H7 (cell line): ENCODE measurements at regions not wholly inside any gene's neighbourhood (a gene's known extent, or its start where the extent isn't known, plus 50 kb on each side); places are given as distances from the start of the nearest gene placed in this dataset.

Experiments
- DNase-seq: peaks from one replicate; pipeline ENCODE4 v3.0.0; 2012
- H3K27me3 ChIP-seq: 2 replicates; pipeline ENCODE4 v1.6.0; 2011; ENCODE audit warnings: mild to moderate bottlenecking, low read length; ENCODE audit not compliant: control insufficient read depth, insufficient read depth
- H3K36me3 ChIP-seq: replicated peaks from 2 replicates; pipeline ENCODE4 v1.5.1; 2011; ENCODE audit warnings: low read length; ENCODE audit not compliant: control insufficient read depth, insufficient read depth
- H3K4me3 ChIP-seq: 2 replicates; pipeline ENCODE4 v1.5.1; 2011; ENCODE audit warnings: low read depth, mild to moderate bottlenecking, control low read depth, low read length, moderate library complexity; ENCODE audit not compliant: insufficient read depth

DNA sequence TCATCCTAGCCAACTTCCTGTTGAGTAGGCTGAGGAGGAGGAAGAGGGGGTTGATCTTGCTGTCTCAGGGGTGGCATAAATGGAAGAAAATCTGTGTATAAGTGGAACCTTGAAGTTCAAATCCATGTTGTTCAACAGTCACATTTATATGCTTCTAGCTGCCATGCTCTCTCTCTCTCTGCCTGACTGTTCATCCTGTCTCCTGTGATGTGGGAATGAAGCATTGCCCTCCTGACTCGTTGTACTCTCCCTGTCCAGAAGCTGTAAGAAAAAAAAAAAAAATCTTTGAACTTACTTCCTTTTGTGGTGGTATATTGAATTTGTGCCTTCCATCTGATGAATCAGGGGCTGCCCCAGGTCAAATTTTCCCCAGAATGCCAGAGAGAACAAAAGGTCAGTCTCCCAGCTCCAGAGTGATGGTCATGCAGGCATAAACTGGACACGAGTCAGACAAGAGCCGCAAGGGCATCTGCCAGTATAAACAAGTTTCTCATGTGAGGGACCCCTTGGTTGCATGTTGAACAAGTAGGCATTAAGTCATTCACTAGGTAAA, 257.0 kb downstream of the IDS start:
- H3K27me3 ChIP-seq = no peaks in the 10 kb centered on the region
- no peak for DNase-seq
- no peak overlapping the region for H3K4me3 ChIP-seq
- H3K36me3 ChIP-seq = no peaks in the 10 kb centered on the region

DNA sequence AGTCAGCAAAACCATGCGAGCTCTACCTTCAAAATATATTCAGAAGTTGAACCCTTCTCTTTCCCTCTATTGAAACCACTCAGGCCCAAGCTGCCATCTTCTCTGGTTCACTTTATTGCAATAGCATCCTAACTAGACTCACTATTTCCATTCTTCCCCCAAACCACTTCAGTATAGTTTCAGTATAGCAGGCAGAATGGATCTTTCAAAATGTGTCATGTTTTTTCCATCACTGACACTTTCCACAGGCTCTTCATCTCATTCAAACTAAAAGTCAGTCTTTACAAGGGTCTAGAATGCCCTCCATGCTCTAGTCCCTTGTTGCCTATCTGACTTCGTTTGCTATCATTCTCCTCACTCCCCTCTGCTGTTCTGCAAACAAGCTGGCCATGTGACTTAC, 274.4 kb downstream of the IDS start:
- no peak for DNase-seq
- Histone ChIP-seq H3K27me3 (no peaks in the 10 kb centered on the region), H3K4me3 (no peak overlapping the region), H3K36me3 (no peaks in the 10 kb centered on the region)

DNA sequence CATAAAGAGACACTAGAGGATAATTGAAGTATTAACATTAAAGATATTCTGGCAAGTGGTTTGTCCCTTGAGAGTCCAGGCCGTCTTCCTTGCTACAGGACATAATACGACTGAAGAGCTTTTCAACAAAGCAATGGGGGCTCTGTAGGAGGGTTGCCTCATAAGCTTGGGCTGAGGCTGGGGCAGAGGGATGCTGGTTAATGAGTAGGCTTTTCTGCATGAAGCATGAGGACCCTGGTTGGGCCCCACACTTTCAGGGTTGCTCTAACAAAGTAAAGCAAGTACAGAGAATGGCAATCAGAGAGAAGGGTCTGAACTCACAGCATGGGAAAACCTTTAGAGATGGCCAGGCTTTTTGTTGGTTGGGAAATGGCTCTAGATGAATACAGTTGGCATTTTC, 281.3 kb downstream of the IDS start:
- Histone ChIP-seq H3K27me3 (no peaks in the 10 kb centered on the region), H3K36me3 (no peaks in the 10 kb centered on the region), H3K4me3 (no peak overlapping the region)
- DNase-seq = no peak

- DNase-seq = no peak
- Histone ChIP-seq H3K4me3 (no peak overlapping the region), H3K36me3 (no peaks in the 10 kb centered on the region), H3K27me3 (no peaks in the 10 kb centered on the region)
Measured at GRCh38 chrX:149222040-149222439, 283.1 kb downstream of the IDS start.

DNA sequence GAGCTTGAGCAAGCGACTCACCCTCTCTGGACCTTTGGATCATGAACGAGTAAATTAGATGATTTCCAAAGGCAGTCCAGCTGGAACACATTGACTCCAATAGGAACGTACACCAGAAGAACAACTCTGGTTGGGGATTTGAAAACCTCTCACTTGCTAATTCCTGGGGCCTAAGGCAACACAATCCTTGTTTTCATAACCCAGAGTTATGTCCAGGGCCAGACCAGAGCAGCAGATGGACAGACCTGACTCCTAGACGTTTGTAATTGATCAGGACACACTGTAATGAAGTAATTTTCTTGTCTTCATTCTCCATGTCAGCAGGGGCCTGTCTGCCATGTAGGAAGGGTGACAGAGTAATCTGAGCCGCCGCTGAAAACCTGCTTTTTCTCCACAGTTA, 283.9 kb downstream of the IDS start:
- no peaks in the 10 kb centered on the region for H3K27me3 ChIP-seq
- no peaks in the 10 kb centered on the region for H3K36me3 ChIP-seq
- DNase-seq = no peak
- H3K4me3 ChIP-seq = no peak overlapping the region

DNA sequence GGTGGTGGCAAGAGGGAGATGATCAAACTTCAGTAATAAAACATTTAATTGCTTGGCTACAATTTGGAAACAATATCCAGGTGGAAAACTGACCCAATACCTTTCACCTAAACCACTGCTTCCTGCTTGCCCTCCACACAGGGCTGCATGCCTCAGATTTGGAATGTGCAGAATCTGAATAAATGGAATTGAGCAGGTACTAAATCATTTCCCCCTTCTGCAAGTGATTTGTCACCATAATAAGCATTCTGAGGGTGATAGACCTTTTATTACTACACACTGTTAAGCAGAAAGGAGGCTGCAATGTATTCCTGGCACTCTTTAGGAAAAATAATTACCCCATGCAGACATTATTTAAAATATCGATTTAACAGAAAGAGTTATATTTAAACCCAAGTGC, 291.8 kb downstream of the IDS start:
- H3K36me3 ChIP-seq = no peaks in the 10 kb centered on the region
- H3K27me3 ChIP-seq = no peaks in the 10 kb centered on the region
- DNase-seq = no peak
- H3K4me3 ChIP-seq = no peak overlapping the region

GRCh38 chrX:149208307-149208706, 296.8 kb downstream of the IDS start:
- Histone ChIP-seq H3K4me3 (no peak overlapping the region), H3K36me3 (no peaks in the 10 kb centered on the region), H3K27me3 (no peaks in the 10 kb centered on the region)
- DNase-seq = no peak

- H3K4me3 ChIP-seq = no peak overlapping the region
- no peaks in the 10 kb centered on the region for H3K27me3 ChIP-seq
- no peak for DNase-seq
- H3K36me3 ChIP-seq = no peaks in the 10 kb centered on the region
Measured at GRCh38 chrX:149207518-149207917, 297.6 kb downstream of the IDS start.

DNA sequence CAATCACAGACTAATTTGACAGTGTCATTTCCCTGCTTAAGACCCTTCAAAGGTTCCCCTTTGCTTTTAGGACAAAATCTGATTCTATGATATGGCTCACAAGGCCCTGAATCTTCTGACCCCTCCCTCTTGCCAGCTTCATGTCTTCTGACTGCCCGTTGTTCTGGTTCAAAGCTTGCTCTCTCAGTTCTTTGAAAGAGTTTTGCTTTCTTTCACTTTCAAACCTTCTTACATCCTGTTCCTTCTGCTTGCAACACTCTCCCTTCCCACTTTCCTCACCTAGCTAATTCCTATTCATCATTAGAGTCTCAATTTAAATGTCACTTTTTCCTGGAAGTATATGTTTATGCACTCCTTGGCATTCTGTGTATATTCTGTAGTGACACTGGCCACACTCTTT, 299.2 kb downstream of the IDS start:
- DNase-seq = no peak
- H3K4me3 ChIP-seq = no peak overlapping the region
- H3K27me3 ChIP-seq = no peaks in the 10 kb centered on the region
- no peaks in the 10 kb centered on the region for H3K36me3 ChIP-seq

- no peaks in the 10 kb centered on the region for H3K36me3 ChIP-seq
- no peaks in the 10 kb centered on the region for H3K27me3 ChIP-seq
- no peak overlapping the region for H3K4me3 ChIP-seq
- DNase-seq = no peak
Measured at GRCh38 chrX:149205081-149205480, 300.0 kb downstream of the IDS start.

- Histone ChIP-seq H3K4me3 (no peak overlapping the region), H3K36me3 (no peaks in the 10 kb centered on the region), H3K27me3 (no peaks in the 10 kb centered on the region)
- no peak for DNase-seq
Measured at GRCh38 chrX:149199734-149200133, 305.4 kb downstream of the IDS start.

GRCh38 chrX:149198980-149199732, 305.9 kb downstream of the IDS start:
- H3K36me3 ChIP-seq = no peaks in the 10 kb centered on the region
- DNase-seq = no peak
- H3K27me3 ChIP-seq = no peaks in the 10 kb centered on the region
- no peak overlapping the region for H3K4me3 ChIP-seq

- no peak for DNase-seq
- Histone ChIP-seq H3K27me3 (no peaks in the 10 kb centered on the region; the same call in 1 of the 2 replicates), H3K36me3 (no peaks in the 10 kb centered on the region), H3K4me3 (no peak overlapping the region)
Measured at GRCh38 chrX:149185087-149185486, 320.0 kb downstream of the IDS start.

GRCh38 chrX:149161435-149162088, 343.5 kb downstream of the IDS start:
- H3K27me3 ChIP-seq = no peaks in the 10 kb centered on the region
- no peaks in the 10 kb centered on the region for H3K36me3 ChIP-seq
- DNase-seq = no peak
- no peak overlapping the region for H3K4me3 ChIP-seq

- DNase-seq = no peak
- Histone ChIP-seq H3K27me3 (no peaks in the 10 kb centered on the region), H3K36me3 (no peaks in the 10 kb centered on the region), H3K4me3 (no peak overlapping the region)
Measured at GRCh38 chrX:149157976-149158375, 347.1 kb downstream of the IDS start.
